ENCODE measurements at regions not wholly inside any gene's neighbourhood (a gene's known extent, or its start where the extent isn't known, plus 50 kb on each side); places are given as distances from the start of the nearest gene placed in this dataset.

GRCh38 chr14:38135106-38135867, 72.4 kb upstream of the SSTR1 start:
- Histone ChIP-seq H3K27ac (ENCODE audit: low read depth, low read length) (no peak overlapping the region), H3K9me3 (ENCODE audit: control insufficient read depth, insufficient read depth, low read length) (no peaks in the 10 kb centered on the region), H3K4me3 (ENCODE audit: low read depth, low read length) (no peak overlapping the region), H3K27me3 (ENCODE audit: control insufficient read depth, insufficient read depth, low read length) (no peaks in the 10 kb centered on the region)
- DNase-seq (ENCODE audit: low read depth, low spot score): no peak
- ChIA-PET CTCF (no interaction called here), POLR2A (no interaction called here)
- TF ChIP-seq CTCF (IDR thresholded peaks at IDR 0.05; ENCODE audit: low read depth, low read length): no peak

GRCh38 chr14:38137005-38137404, 70.7 kb upstream of the SSTR1 start:
- no peak for DNase-seq (ENCODE audit: low read depth, low spot score)
- H3K4me3 ChIP-seq (ENCODE audit: low read depth, low read length): no peak overlapping the region
- H3K27me3 ChIP-seq (ENCODE audit: control insufficient read depth, insufficient read depth, low read length): no peaks in the 10 kb centered on the region
- ChIA-PET POLR2A (no interaction called here), CTCF (interaction anchor here (1.5 kb wide), 1 partner anchor 10 kb away, joined by 4 read pairs; no protein-coding TSS in a partner anchor)
- H3K27ac ChIP-seq (ENCODE audit: low read depth, low read length): no peak overlapping the region
- H3K9me3 ChIP-seq (ENCODE audit: control insufficient read depth, insufficient read depth, low read length): no peaks in the 10 kb centered on the region
- no peak for TF ChIP-seq CTCF (IDR thresholded peaks at IDR 0.05; ENCODE audit: low read depth, low read length)

- CTCF ChIA-PET: interaction anchor here (0.5 kb wide), 1 partner anchor 59 kb away, joined by 3 read pairs; no protein-coding TSS in a partner anchor
- no peak for TF ChIP-seq CTCF (IDR thresholded peaks at IDR 0.05; ENCODE audit: low read depth, low read length)
- Histone ChIP-seq H3K4me3 (ENCODE audit: low read depth, low read length) (no peak overlapping the region), H3K9me3 (ENCODE audit: control insufficient read depth, insufficient read depth, low read length) (no peaks in the 10 kb centered on the region), H3K27me3 (ENCODE audit: control insufficient read depth, insufficient read depth, low read length) (no peaks in the 10 kb centered on the region), H3K27ac (ENCODE audit: low read depth, low read length) (no peak overlapping the region)
- POLR2A ChIA-PET: no interaction called here
- no peak for DNase-seq (ENCODE audit: low read depth, low spot score)
Observed at GRCh38 chr14:38138473-38139138, 69.1 kb upstream of the SSTR1 start.

GRCh38 chr14:38139926-38140325, 67.8 kb upstream of the SSTR1 start:
- no peak for DNase-seq (ENCODE audit: low read depth, low spot score)

More at GRCh38 chr14:38139926-38140325, 67.8 kb upstream of the SSTR1 start:
- ChIA-PET POLR2A (no interaction called here), CTCF (no interaction called here)
- Histone ChIP-seq H3K9me3 (ENCODE audit: control insufficient read depth, insufficient read depth, low read length) (no peaks in the 10 kb centered on the region), H3K27ac (ENCODE audit: low read depth, low read length) (no peak overlapping the region), H3K27me3 (ENCODE audit: control insufficient read depth, insufficient read depth, low read length) (no peaks in the 10 kb centered on the region), H3K4me3 (ENCODE audit: low read depth, low read length) (no peak overlapping the region)
- no peak for TF ChIP-seq CTCF (IDR thresholded peaks at IDR 0.05; ENCODE audit: low read depth, low read length)

Measured in AG04450 (cell line).